ENCODE measurements at regions not wholly inside any gene's neighbourhood (a gene's known extent, or its start where the extent isn't known, plus 50 kb on each side); places are given as distances from the start of the nearest gene placed in this dataset.

- no peaks in the 10 kb centered on the region for H3K4me1 ChIP-seq
- WGBS, 5 donors: 87 to 94% (median 91%) methylated on average over 3 of the region's 3 CpGs
- H3K36me3 ChIP-seq: no peaks in the 10 kb centered on the region
- peaks cover 0 to 12% (median 0%) of the 10 kb centered on the region in 4 donors for H3K9me3 ChIP-seq
- intact Hi-C loops (cut with DNase I; ENCODE audit: low total_unique reads): no loop called here
- TF ChIP-seq EP300 (IDR thresholded peaks at IDR 0.05): no peak
- no peak for TF ChIP-seq CTCF (IDR thresholded peaks at IDR 0.05)
- TF ChIP-seq POLR2AphosphoS5 (IDR thresholded peaks at IDR 0.05): no peak
- TF ChIP-seq POLR2A (IDR thresholded peaks at IDR 0.05): no peak
- DNase-seq: no peak
- no peak overlapping the region for H3K4me3 ChIP-seq
- no peaks in the 10 kb centered on the region for H3K27me3 ChIP-seq
- no peak overlapping the region for H3K27ac ChIP-seq
Observed at GRCh38 chr10:105921348-105921747, 1243.2 kb downstream of the SORCS1 start.

GRCh38 chr10:105914432-105914831, 1250.1 kb downstream of the SORCS1 start:
- Histone ChIP-seq H3K36me3 (no peaks in the 10 kb centered on the region), H3K9me3 (no peaks in the 10 kb centered on the region), H3K27me3 (no peaks in the 10 kb centered on the region), H3K27ac (no peak overlapping the region), H3K4me3 (no peak overlapping the region), H3K4me1 (no peaks in the 10 kb centered on the region)
- intact Hi-C loops (cut with DNase I; ENCODE audit: low total_unique reads): no loop called here
- TF ChIP-seq POLR2AphosphoS5 (IDR thresholded peaks at IDR 0.05) (no peak), POLR2A (IDR thresholded peaks at IDR 0.05) (no peak), CTCF (IDR thresholded peaks at IDR 0.05) (no peak), EP300 (IDR thresholded peaks at IDR 0.05) (no peak)
- no peak for DNase-seq
- WGBS, 5 donors: 81 to 98% (median 91%) methylated on average over 1 of the region's 1 CpG

- no peaks in the 10 kb centered on the region for H3K27me3 ChIP-seq
- TF ChIP-seq CTCF (IDR thresholded peaks at IDR 0.05): no peak
- TF ChIP-seq EP300 (IDR thresholded peaks at IDR 0.05): no peak
- no peak for TF ChIP-seq POLR2A (IDR thresholded peaks at IDR 0.05)
- no peak for TF ChIP-seq POLR2AphosphoS5 (IDR thresholded peaks at IDR 0.05)
- no peak for DNase-seq
- H3K4me3 ChIP-seq: no peak overlapping the region
- no peaks in the 10 kb centered on the region for H3K4me1 ChIP-seq
- H3K9me3 ChIP-seq: no peaks in the 10 kb centered on the region
- intact Hi-C loops (cut with DNase I; ENCODE audit: low total_unique reads): no loop called here
- no peak overlapping the region for H3K27ac ChIP-seq
- WGBS, 5 donors: 64 to 87% (median 76%) methylated on average over 1 of the region's 1 CpG
- no peaks in the 10 kb centered on the region for H3K36me3 ChIP-seq
Observed at GRCh38 chr10:105908701-105909100, 1255.8 kb downstream of the SORCS1 start.

GRCh38 chr10:105885495-105885894, 1244.4 kb downstream of the SORCS3 start:
- H3K36me3 ChIP-seq: no peaks in the 10 kb centered on the region
- no peaks in the 10 kb centered on the region for H3K27me3 ChIP-seq
- TF ChIP-seq EP300 (IDR thresholded peaks at IDR 0.05) (no peak), CTCF (IDR thresholded peaks at IDR 0.05) (no peak), POLR2A (IDR thresholded peaks at IDR 0.05) (no peak), POLR2AphosphoS5 (IDR thresholded peaks at IDR 0.05) (no peak)
- WGBS, 5 donors: 85 to 94% (median 92%) methylated on average over 2 of the region's 2 CpGs
- intact Hi-C loops (cut with DNase I; ENCODE audit: low total_unique reads): no loop called here
- DNase-seq: no peak
- no peaks in the 10 kb centered on the region for H3K4me1 ChIP-seq
- H3K27ac ChIP-seq: no peak overlapping the region
- peaks cover 0 to 8% (median 0%) of the 10 kb centered on the region in 4 donors for H3K9me3 ChIP-seq
- H3K4me3 ChIP-seq: no peak overlapping the region
